HUES48 (cell line): ENCODE measurements at regions not wholly inside any gene's neighbourhood (a gene's known extent, or its start where the extent isn't known, plus 50 kb on each side); places are given as distances from the start of the nearest gene placed in this dataset.

Experiments
- H3K27ac ChIP-seq: one replicate; pipeline ENCODE4 v1.7.0; 2013; ENCODE audit warnings: low read depth, low read length, inconsistent platforms
- H3K27me3 ChIP-seq: 2 replicates; pipeline ENCODE4 v1.6.1; 2013; ENCODE audit warnings: mild to moderate bottlenecking, low read length; ENCODE audit not compliant: control insufficient read depth, insufficient read depth
- H3K36me3 ChIP-seq: 2 replicates; pipeline ENCODE4 v1.6.1; 2013; ENCODE audit warnings: low read length; ENCODE audit not compliant: control insufficient read depth, insufficient read depth
- H3K4me1 ChIP-seq: 2 replicates; pipeline ENCODE4 v1.6.1; 2013; ENCODE audit warnings: mild to moderate bottlenecking, low read length; ENCODE audit not compliant: control insufficient read depth, insufficient read depth
- H3K4me3 ChIP-seq: 2 replicates; pipeline ENCODE4 v1.5.1; 2013; ENCODE audit warnings: mild to moderate bottlenecking, low read depth, low read length
- H3K9ac ChIP-seq: 2 replicates; pipeline ENCODE4 v1.6.1; 2013; ENCODE audit warnings: mild to moderate bottlenecking, low read depth, low read length, moderate library complexity
- H3K9me3 ChIP-seq: 2 replicates; pipeline ENCODE4 v1.6.1; 2013; ENCODE audit warnings: low read length; ENCODE audit not compliant: control insufficient read depth, insufficient read depth

DNA sequence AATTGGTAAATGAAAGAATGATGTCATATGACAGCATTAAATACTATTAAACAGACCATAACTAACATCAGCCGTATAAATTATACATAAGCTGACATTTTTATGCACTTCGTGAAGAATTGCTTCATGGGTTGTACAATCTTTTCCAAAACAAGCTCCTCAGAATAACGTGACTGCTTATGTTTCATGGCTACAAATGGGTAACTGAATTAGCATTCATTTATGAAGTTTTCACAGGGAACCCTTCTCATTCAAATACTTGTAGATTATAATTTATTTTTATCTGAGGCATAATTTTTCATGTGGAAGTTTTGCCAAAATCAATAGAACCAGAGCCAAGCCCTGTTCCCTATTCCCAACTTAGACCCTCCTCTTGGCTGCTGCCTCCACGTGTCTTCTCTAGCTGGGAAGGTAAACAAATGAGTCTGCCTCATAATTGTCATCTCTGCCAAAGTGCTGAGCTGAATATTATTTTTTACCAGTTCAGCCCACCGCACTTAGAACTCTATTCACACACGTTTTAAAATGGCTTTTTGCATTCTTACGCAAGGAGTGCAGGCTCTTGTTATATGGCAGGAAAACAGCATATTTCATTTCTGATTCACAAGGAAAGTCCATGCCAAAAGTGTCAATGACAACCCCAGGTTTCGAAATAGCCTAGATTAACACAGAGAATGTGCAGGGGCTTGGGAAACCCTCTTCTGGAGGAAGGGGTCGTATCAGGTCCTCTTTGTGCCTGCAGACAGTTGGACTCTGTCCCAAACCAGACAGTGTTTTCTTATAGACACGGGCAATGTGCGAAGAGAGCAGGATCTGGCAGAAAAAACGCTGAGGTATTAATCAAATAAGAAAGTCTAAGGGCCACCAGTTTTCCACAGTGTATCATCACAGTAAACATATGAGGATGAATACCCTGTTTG, 370.7 kb upstream of the MGMT start:
- no peak overlapping the region for H3K9ac ChIP-seq
- H3K27me3 ChIP-seq = no peaks in the 10 kb centered on the region
- no peaks in the 10 kb centered on the region for H3K36me3 ChIP-seq
- H3K4me3 ChIP-seq = no peak overlapping the region
- H3K4me1 ChIP-seq = no peaks in the 10 kb centered on the region
- no peak overlapping the region for H3K27ac ChIP-seq
- no peaks in the 10 kb centered on the region for H3K9me3 ChIP-seq

DNA sequence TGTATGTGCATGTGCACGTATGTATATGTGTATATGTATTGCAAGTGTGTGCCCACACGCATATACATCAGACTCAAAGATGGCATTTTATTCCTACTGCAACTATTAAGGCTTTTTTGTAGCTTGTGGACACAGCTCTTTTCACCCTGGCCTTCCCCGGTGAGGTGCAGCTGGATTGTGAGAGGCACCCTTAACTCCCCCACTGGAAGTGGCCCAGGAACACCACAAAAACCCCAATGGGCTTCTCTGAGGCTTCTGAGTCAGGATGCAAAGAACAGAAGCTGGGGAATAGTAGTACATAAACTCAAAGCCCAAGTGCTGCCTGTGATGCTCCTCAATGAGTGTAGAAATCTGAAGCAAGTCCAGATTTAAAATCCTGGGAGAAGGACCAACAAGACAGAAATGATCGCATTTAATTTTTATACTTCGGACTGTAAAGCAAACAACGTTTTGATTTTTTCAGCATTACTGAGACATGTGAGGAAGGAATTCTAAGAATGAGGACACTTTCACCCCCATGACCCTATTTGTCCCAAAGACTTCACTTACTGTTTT, 369.2 kb upstream of the MGMT start:
- no peaks in the 10 kb centered on the region for H3K4me1 ChIP-seq
- H3K36me3 ChIP-seq = no peaks in the 10 kb centered on the region
- no peaks in the 10 kb centered on the region for H3K27me3 ChIP-seq
- no peak overlapping the region for H3K27ac ChIP-seq
- H3K9me3 ChIP-seq = no peaks in the 10 kb centered on the region
- no peak overlapping the region for H3K9ac ChIP-seq
- no peak overlapping the region for H3K4me3 ChIP-seq

DNA sequence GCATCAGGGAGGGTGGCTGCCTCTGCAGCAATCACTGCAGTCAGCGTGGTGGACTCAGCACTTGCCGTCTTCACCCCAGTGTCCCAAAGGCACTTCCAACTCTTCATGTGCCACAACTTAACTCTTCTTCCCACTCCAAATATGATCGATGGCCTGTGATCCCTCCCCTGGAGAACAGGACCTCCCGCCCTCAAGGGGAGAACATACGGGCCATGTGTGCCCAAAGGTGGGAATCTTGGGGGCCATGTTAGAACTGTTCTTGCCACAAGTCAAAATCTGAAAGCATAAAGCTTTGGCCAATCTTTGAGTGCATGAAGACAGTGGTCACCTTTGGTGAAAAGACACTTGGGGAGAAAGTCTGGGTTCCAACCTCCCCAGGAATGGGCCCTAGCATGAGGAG, 368.5 kb upstream of the MGMT start:
- H3K27me3 ChIP-seq = no peaks in the 10 kb centered on the region
- H3K9ac ChIP-seq = no peak overlapping the region
- H3K27ac ChIP-seq = no peak overlapping the region
- H3K9me3 ChIP-seq = no peaks in the 10 kb centered on the region
- no peaks in the 10 kb centered on the region for H3K4me1 ChIP-seq
- no peaks in the 10 kb centered on the region for H3K36me3 ChIP-seq
- no peak overlapping the region for H3K4me3 ChIP-seq

DNA sequence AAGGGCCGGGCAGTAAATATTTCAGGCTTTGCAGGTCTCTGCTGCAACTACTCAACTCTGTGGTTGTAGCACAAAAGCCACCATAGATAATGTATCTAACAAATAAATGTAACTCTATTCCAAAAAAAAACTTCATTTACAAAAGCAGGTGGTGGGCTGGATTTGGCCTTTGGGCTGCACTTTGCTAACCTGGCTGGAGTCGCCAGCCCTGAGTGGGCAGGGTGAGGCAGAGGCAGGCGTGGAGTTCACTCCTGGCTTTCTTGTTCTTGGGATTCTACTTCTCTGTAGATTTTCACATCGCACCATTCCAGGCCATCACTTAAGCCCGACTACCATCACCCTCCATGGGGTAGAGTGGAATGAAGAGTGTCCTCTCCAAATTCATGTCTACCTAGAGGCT, 367.6 kb upstream of the MGMT start:
- no peaks in the 10 kb centered on the region for H3K27me3 ChIP-seq
- no peaks in the 10 kb centered on the region for H3K4me1 ChIP-seq
- H3K36me3 ChIP-seq = no peaks in the 10 kb centered on the region

DNA sequence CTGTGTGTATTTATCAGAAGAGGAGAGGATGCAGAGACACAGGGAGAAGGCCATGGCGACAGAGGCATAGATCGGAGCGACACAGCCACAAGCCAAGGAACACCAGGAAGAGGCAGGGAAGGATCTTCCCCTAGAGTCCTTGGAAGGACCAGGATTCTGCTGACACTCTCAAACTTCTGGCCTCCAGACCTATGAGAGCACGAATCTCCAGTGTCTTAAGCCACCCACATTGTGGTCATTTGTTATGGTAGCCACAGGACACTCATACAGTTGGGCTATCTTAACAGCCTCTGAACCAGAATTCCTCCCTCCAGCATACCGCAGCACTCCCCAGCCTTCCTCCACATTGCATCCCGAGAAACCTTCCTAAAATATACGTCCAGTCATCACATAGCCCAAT, 367.0 kb upstream of the MGMT start:
- H3K9me3 ChIP-seq = no peaks in the 10 kb centered on the region
- no peaks in the 10 kb centered on the region for H3K36me3 ChIP-seq
- no peaks in the 10 kb centered on the region for H3K27me3 ChIP-seq
- H3K9ac ChIP-seq = no peak overlapping the region
- H3K4me1 ChIP-seq = no peaks in the 10 kb centered on the region
- no peak overlapping the region for H3K4me3 ChIP-seq
- no peak overlapping the region for H3K27ac ChIP-seq

More for the DNA sequence above, 367.6 kb upstream of the MGMT start:
- H3K9me3 ChIP-seq = no peaks in the 10 kb centered on the region
- H3K4me3 ChIP-seq = no peak overlapping the region
- no peak overlapping the region for H3K9ac ChIP-seq
- no peak overlapping the region for H3K27ac ChIP-seq

DNA sequence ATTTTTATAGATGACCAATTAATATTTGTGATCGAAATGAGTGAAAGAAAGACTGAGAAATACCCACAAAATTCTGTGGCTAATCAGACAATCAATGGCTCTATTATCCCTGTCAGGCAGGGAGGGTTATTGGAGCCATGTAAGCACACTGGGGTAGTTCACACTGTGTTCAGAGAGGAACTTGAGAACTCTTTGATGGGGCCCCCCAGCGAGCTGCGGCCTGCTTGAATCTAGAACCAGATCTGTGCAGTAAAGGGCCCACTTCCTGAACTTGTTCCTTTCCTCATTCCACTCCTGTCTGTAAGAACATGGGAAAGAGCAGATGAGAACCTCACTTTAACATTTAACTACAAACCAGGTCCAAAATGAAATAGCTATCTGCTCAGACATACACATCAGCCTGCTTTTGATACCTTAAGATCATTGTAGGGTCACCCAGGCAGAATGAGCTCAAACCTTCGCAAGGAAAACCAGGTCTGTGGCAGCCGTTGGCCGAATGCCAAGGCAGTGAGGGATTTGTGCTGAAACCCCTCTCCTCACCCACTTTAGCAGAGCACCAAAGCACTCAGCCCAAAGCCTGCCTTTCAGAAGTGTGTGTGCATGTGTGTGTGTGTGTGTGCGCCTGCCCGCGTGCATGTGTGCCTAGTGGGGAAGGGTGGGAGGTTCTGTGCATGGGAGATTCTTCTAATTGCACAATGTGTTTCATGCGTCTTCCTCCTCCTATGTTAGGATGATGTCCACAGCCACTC, 365.6 kb upstream of the MGMT start:
- no peak overlapping the region for H3K9ac ChIP-seq
- H3K27me3 ChIP-seq = no peaks in the 10 kb centered on the region
- no peaks in the 10 kb centered on the region for H3K9me3 ChIP-seq
- H3K27ac ChIP-seq = no peak overlapping the region
- no peaks in the 10 kb centered on the region for H3K36me3 ChIP-seq
- H3K4me3 ChIP-seq = no peak overlapping the region
- H3K4me1 ChIP-seq = no peaks in the 10 kb centered on the region

DNA sequence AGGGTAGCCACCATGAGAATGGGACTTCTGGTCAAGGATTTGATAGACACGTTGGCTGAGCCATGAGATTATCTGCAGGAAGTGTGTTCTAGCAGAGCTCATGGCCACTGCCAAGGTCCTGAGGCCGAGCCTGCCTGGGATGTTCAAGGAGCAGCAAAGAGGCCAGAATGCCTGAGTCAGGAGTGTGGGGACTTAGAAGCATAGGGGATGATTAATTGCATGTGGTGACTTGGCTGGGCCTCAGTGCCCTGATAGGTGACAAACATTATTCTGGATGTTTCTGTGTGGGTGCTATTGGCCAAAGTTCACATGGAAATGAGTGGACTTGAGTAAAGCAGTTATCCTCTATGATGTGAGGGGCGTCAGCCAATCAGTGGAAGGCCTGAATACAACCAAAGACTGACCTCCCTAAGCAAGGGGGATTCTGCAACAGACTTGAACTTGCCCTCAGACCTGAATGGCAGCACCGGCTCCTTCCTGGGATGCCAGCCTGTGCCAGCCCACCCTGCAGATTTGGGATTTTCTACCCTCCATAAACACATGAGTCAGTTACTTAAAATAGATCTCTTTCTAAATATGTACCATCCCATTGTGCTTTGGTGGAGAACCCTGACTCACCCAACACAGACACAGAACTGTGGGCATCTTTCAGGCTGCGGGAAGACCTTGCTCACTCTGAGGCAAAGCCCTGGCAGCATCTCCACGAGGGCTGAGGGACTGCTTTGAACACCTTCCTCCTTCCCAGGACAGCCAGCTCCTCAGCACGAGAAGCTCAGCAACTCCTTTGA, 363.9 kb upstream of the MGMT start:
- Histone ChIP-seq H3K36me3 (no peaks in the 10 kb centered on the region), H3K4me3 (no peak overlapping the region), H3K9ac (no peak overlapping the region), H3K4me1 (no peaks in the 10 kb centered on the region), H3K27me3 (no peaks in the 10 kb centered on the region), H3K9me3 (no peaks in the 10 kb centered on the region), H3K27ac (no peak overlapping the region)

DNA sequence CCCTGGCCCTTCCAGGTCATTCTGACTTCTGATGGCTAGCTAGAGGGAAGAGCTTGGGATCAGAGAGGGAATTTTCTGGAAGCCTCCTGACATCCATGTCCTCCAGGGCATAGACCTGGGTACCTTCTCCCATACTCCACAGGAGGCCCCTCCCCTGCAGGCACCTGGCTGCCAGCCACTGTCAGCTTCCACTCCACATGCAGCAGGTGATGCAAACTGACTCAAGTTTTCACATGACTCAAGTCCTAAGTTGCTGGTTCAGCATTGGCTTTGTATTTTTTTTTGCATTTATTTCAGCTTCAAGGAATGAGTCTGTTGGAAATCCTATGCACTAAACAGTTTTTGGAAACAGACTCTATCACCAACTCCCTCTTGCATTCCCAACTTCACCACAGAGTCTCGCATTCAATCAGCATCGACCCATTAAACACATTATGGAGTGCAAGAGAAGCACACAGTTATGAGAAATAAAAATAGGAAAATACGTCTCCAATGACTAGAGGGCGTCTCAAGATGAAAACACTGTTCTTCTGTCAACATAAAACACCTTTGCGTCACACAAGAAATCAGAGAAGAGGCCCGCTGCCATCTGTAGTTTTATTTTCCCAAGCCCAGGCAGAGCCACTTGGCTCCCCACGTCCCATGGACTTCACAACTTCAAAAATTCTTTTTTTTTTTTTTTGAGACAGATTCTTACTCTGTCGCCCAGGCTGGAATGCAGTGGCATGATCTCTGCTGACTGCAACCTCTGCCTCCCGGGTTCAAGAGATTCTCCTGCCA, 362.6 kb upstream of the MGMT start:
- no peaks in the 10 kb centered on the region for H3K9me3 ChIP-seq
- no peak overlapping the region for H3K27ac ChIP-seq
- H3K9ac ChIP-seq = no peak overlapping the region
- H3K4me3 ChIP-seq = no peak overlapping the region
- H3K27me3 ChIP-seq = no peaks in the 10 kb centered on the region
- H3K4me1 ChIP-seq = no peaks in the 10 kb centered on the region
- H3K36me3 ChIP-seq = no peaks in the 10 kb centered on the region

DNA sequence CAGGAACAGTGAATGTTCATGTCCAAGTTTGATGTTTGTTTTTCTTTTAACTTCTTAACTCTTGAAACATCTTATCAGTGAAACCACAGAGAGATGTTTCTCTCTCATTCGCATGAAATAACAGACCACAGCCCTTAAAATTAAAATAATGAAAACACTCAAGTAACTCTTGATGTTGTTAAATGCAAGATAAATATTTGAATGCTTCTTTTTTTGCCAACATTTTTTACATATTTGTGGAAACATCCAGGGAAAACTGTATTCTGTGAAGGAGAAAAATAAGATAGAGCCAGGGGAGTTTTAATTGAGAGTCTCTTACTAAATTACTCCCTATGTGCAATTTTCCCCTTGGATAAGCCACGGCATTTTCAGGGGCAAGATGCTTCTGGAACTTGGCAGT, 361.8 kb upstream of the MGMT start:
- Histone ChIP-seq H3K27ac (no peak overlapping the region), H3K4me3 (no peak overlapping the region), H3K27me3 (no peaks in the 10 kb centered on the region), H3K9ac (no peak overlapping the region), H3K36me3 (no peaks in the 10 kb centered on the region), H3K9me3 (no peaks in the 10 kb centered on the region), H3K4me1 (no peaks in the 10 kb centered on the region)

DNA sequence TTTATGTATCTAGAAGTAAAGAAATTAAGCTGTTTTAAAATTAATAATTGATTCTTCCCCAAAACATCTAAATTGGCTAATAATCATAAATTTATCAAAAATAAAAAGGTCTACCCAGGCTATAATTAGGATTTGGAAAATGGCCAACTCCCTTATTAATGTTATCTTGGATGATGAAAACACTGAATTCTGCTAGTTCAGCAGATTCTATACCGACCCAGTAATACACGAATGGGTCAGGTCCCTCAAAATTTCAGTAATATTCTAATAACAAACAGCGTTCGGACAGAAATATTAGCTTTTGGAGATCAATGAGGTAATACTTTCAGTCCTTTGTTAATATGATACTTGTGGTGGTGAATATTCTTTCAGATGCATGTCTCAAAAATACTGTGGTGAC, 360.7 kb upstream of the MGMT start:
- H3K36me3 ChIP-seq = no peaks in the 10 kb centered on the region
- H3K27me3 ChIP-seq = no peaks in the 10 kb centered on the region
- H3K9me3 ChIP-seq = no peaks in the 10 kb centered on the region
- H3K27ac ChIP-seq = no peak overlapping the region
- no peak overlapping the region for H3K4me3 ChIP-seq
- H3K9ac ChIP-seq = no peak overlapping the region
- no peaks in the 10 kb centered on the region for H3K4me1 ChIP-seq
